ENCODE measurements at regions not wholly inside any gene's neighbourhood (a gene's known extent, or its start where the extent isn't known, plus 50 kb on each side); places are given as distances from the start of the nearest gene placed in this dataset.

DNA sequence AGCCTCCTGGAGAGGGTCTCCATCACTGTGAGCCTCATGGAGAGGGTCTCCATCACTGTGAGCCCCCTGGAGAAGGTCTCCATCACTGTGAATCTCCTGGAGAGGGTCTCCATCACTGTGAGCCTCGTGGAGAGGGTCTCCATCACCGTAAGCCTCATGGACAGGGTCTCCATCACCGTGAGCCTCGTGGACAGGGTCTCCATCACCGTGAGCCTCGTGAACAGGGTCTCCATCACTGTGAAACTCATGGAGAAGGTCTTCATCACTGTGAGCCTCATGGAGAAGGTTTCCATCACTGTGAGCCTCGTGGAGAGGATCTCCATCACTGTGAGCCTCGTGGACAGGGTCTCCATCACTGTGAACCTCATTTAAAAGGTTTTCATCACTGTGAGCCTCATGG lies 140.0 kb downstream of the ERMARD start:
- Histone ChIP-seq H3K27ac (ENCODE audit: low read depth in 1 of 2, low read length in 2 of 2) (no peak overlapping the region), H3K9me3 (replicated peaks in 1 of 2; ENCODE audit: control insufficient read depth in 1 of 2, insufficient read depth in 1 of 2, low read length in 2 of 2) (peaks cover 9 to 28% of the 10 kb centered on the region in 2 donors), H4K20me1 (ENCODE audit: insufficient read depth, low read length) (no peaks in the 10 kb centered on the region), H3K9ac (ENCODE audit: insufficient read depth, low read length, poor library complexity, severe bottlenecking) (no peak overlapping the region), H3K4me3 (replicated peaks in 1 of 3; ENCODE audit: low read depth in 2 of 3, low read length in 3 of 3) (no peak overlapping the region), H3K27me3 (ENCODE audit: control insufficient read depth in 2 of 2, insufficient read depth in 2 of 2, low read length in 2 of 2) (no peaks in the 10 kb centered on the region), H3K36me3 (replicated peaks in 1 of 2; ENCODE audit: control insufficient read depth in 1 of 2, insufficient read depth in 2 of 2, low read length in 2 of 2) (no peaks in the 10 kb centered on the region), H3K4me1 (ENCODE audit: control insufficient read depth in 1 of 2, insufficient read depth in 2 of 2, low read length in 2 of 2) (no peaks in the 10 kb centered on the region), H3K79me2 (ENCODE audit: insufficient read depth, low read length) (no peaks in the 10 kb centered on the region), H2AFZ (ENCODE audit: insufficient read depth, low read depth, low read length, poor library complexity, severe bottlenecking) (no peak overlapping the region), H3K4me2 (replicated peaks; ENCODE audit: extremely low read depth, low read length, poor library complexity, severe bottlenecking) (no peak overlapping the region)
- H3K4me3 Mint-ChIP-seq = no peak overlapping the region
- intact Hi-C loops (cut with micrococcal nuclease) = no loop called here
- TF ChIP-seq, protein P1, sequence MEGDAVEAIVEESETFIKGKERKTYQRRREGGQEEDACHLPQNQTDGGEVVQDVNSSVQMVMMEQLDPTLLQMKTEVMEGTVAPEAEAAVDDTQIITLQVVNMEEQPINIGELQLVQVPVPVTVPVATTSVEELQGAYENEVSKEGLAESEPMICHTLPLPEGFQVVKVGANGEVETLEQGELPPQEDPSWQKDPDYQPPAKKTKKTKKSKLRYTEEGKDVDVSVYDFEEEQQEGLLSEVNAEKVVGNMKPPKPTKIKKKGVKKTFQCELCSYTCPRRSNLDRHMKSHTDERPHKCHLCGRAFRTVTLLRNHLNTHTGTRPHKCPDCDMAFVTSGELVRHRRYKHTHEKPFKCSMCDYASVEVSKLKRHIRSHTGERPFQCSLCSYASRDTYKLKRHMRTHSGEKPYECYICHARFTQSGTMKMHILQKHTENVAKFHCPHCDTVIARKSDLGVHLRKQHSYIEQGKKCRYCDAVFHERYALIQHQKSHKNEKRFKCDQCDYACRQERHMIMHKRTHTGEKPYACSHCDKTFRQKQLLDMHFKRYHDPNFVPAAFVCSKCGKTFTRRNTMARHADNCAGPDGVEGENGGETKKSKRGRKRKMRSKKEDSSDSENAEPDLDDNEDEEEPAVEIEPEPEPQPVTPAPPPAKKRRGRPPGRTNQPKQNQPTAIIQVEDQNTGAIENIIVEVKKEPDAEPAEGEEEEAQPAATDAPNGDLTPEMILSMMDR (IDR thresholded peaks at IDR 0.05) = no peak
- H3K27ac Mint-ChIP-seq = no peak overlapping the region
- peaks cover 0 to 32% (median 7%) of the 10 kb centered on the region in 7 donors for H3K9me3 Mint-ChIP-seq
- DNase-seq = no peak
- H3K4me1 Mint-ChIP-seq = peaks cover 3% of the 10 kb centered on the region
- WGBS (ENCODE audit: insufficient coverage) = 85% methylated on average over 8 of the region's 8 CpGs
- no peaks in the 10 kb centered on the region for H3K36me3 Mint-ChIP-seq
- H3K27me3 Mint-ChIP-seq (ENCODE audit: low read depth in 3 of 3) = peaks cover 0 to 6% (median 2%) of the 10 kb centered on the region in 3 donors

DNA sequence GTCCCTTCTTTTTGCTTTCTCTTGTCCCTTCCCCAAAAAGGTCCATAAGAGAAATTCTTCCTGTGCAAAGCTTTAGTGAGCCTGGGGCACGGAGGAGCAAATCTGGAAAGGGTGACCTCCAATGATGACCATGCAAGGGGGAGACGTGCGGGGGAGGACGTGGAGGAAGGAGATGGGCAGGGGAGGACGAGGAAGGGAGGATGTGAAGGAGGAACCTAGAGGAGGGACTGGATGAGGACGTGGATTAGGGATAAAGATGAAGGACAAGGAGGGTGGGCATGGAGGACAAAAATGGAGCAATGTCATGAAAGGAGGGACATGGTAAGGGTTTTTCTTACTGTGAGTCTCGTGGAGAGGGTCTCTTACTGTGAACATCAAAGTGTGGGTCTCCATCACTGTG lies 139.5 kb downstream of the ERMARD start:
- Mint-ChIP-seq H3K27me3 (ENCODE audit: low read depth in 3 of 3) (peaks cover 0 to 6% (median 2%) of the 10 kb centered on the region in 3 donors), H3K9me3 (peaks cover 0 to 32% (median 7%) of the 10 kb centered on the region in 7 donors), H3K36me3 (no peaks in the 10 kb centered on the region), H3K4me1 (peaks cover 3% of the 10 kb centered on the region), H3K27ac (peak overlapping the region in 1 of 7 donors; percentile 33), H3K4me3 (no peak overlapping the region)
- Histone ChIP-seq H3K4me2 (replicated peaks; ENCODE audit: extremely low read depth, low read length, poor library complexity, severe bottlenecking) (no peak overlapping the region), H4K20me1 (ENCODE audit: insufficient read depth, low read length) (no peaks in the 10 kb centered on the region), H3K79me2 (ENCODE audit: insufficient read depth, low read length) (no peaks in the 10 kb centered on the region), H3K27me3 (ENCODE audit: control insufficient read depth in 2 of 2, insufficient read depth in 2 of 2, low read length in 2 of 2) (no peaks in the 10 kb centered on the region), H3K9me3 (replicated peaks in 1 of 2; ENCODE audit: control insufficient read depth in 1 of 2, insufficient read depth in 1 of 2, low read length in 2 of 2) (peaks cover 9 to 28% of the 10 kb centered on the region in 2 donors), H3K4me3 (replicated peaks in 1 of 3; ENCODE audit: low read depth in 2 of 3, low read length in 3 of 3) (no peak overlapping the region), H3K9ac (ENCODE audit: insufficient read depth, low read length, poor library complexity, severe bottlenecking) (no peak overlapping the region), H2AFZ (ENCODE audit: insufficient read depth, low read depth, low read length, poor library complexity, severe bottlenecking) (no peak overlapping the region), H3K27ac (ENCODE audit: low read depth in 1 of 2, low read length in 2 of 2) (no peak overlapping the region), H3K36me3 (replicated peaks in 1 of 2; ENCODE audit: control insufficient read depth in 1 of 2, insufficient read depth in 2 of 2, low read length in 2 of 2) (no peaks in the 10 kb centered on the region), H3K4me1 (ENCODE audit: control insufficient read depth in 1 of 2, insufficient read depth in 2 of 2, low read length in 2 of 2) (no peaks in the 10 kb centered on the region)
- TF ChIP-seq, protein P1 (IDR thresholded peaks at IDR 0.05) = no peak
- 85% methylated on average over 7 of the region's 7 CpGs for WGBS (ENCODE audit: insufficient coverage)
- intact Hi-C loops (cut with micrococcal nuclease) = no loop called here
- DNase-seq = no peak

Measured in CD14-positive monocyte (primary cell).